HG03060 (cell line): ENCODE measurements at regions not wholly inside any gene's neighbourhood (a gene's known extent, or its start where the extent isn't known, plus 50 kb on each side); places are given as distances from the start of the nearest gene placed in this dataset.
"Not testable (repeated sequence)": the region's sequence is repeated elsewhere in the genome, so short reads cannot be mapped to it uniquely, and the experiment has no call there.

Experiments used
- ATAC-seq: cut with Tn5 transposase; IDR thresholded peaks from one replicate; pipeline ENCODE4 v1.9.1; 2021; ENCODE audit warnings: low read depth, moderate number of reproducible peaks; ENCODE audit not compliant: unreplicated experiment

DNA sequence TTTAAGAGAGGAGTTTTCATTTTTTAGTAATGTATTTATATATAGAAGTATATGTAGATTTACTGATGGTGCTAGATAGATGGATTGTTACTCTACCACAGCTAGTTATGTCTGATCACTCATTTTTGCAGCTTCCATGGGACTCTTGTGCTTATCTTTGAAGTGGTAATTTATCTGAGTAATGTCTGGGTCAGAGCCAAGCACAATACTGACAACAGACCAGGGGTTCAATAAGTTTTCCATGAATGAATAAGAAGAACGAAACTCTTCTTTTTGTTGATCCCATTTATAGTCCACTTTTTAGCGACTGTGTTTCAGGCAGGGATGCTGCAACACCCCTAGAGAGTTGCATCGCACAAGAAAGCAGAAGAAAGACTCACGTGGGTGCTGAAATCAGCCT, 935.2 kb downstream of the PLA2G4A start:
- no peak for ATAC-seq

DNA sequence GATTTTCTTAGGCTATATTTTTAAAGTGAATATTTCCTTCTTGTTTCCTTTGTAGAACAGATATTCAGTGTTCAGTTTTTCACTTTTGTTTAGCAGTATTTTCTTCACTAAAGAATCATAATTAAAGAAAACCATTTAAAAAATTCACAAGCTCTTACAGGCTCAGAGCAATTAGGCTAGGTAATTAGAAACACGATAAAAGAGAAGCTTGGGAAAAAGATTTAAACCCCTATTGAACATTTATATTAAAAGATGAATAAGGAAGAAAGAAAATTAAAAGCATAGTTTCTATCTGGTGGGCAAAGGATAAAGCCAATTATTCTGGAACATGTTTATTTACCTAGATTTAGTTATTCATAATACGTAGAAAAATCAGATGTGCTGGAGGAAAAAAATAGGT, 942.6 kb downstream of the PLA2G4A start:
- ATAC-seq, result no peak

DNA sequence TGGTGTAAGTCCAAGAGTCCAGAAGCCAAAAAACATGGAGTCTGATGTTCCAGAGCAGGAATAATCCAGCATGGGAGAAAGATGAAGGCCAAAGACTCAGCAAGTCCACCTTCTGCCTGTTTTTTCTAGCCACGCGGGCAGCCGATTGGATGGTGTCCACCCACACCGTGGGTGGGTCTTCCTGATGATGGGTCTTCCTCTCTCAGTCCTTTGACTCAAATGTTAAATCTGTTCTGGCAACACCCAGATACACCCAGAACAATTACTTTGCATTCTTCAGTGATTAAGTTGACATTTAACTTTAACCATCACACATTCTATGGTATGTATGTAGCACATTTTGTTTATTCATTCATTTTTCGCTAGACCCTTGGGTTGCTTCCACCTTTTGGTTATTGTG, 944.4 kb downstream of the PLA2G4A start:
- no peak for ATAC-seq

DNA sequence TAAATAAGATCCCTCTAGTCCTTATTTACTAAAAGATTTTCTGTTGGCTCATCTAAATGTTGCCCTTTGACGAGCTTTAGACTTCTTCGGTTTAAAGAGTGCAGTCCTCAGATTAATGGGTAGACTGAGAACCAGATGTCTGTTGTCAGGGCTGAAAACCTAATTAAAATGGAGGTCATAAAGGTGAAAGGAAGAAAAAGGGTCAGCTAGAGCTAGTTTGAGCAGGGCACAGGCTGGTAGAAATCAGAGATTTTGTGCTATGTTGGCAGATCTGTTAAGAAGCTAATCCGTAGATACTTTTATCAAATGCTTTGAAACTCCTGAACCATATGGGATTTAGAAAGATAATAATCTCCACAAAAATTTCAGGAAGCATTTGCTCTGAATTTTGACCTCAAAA, 959.0 kb downstream of the PLA2G4A start:
- ATAC-seq, result no peak

DNA sequence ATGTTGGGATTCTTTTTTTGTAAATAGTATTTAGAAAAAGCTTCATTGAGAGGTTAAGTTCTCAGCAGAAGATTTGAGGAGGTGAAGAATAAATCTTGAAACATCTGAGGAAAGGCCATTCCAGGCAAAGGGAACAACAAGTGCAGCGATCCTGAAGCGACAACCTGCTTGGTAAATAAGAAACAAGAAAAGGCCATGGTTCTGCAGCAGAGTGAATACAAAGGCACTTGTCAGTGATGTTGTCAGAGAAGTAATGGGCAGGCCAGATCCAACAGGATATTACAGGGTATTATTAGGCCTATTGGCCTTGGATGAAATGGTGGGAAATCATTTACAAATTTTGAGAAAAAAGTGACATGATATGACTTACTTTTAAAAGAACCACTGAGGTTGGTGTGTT, 960.0 kb downstream of the PLA2G4A start:
- no peak for ATAC-seq

DNA sequence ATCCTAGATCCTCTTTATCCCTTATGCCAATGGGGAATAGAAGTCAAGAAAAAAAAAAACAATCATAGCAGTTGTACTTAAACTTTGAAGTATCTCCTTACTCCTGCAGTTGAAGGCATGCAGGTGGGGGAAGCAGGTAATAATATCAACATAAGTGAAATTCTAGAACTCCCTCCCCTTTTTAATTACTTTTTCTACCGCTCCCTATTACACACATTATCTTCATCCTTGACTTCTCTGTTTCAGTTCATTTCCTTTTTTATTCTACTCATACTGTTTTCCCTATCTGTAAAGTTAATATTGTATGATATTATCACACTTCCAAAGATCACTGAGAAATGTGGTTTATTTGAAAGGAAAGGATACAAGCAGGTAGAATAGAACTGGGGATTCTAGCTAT, 962.0 kb downstream of the PLA2G4A start:
- no peak for ATAC-seq

DNA sequence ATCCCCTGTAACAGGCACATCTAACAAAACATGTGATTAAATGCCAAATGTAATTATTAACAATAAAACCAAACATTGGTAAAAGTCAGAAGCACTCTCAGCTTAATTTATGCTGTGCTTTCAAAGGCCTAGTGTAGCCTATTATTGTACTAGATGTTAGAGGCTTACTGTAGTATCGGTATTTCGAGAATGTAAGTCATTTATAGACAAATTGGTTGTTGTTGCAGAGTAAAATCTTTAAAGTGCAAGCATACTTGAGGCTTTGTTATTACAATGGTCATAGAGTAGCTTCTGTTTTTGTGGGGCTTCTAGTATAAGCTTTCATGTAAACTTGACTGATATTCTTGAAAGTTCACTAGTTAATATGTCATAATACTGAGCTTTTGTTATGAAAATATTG, 965.8 kb downstream of the PLA2G4A start:
- no peak for ATAC-seq

DNA sequence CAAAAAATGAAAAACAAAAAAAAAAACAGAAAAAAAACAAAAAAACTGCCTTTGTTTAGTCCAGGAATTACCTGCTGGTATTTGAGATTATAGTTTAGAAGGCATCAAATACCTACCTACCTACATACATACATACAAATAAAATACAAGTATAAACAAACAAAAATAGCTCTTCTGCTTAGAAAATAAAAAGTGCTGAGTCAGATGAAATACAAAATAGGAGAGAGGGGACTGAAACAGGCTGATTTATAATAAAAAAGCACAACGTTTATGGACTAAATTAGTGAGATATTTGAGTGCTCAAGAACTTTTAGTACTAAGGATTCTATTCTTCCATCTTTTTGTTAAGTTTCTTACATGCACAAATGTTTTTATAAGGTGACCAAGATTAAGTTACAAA, 980.8 kb downstream of the PLA2G4A start:
- no peak for ATAC-seq

DNA sequence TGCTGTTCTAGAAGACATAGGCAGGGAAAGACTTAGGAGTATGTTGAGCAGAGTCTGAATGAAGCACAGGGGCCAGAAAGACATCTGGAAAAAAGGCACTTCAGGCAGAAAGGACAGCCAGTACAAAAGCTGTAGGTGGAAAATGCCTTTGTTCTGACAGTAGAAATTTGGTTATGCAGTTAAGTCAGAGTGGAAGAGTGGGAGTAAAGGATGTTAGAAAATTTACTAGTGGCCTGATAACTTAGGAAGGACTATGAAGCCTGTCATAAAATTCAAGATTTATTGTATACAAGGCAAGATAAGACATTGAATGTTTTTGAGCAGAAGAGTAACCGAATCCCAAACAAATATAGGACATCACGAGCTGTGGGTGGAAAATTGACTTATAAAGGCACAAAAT, 987.9 kb downstream of the PLA2G4A start:
- no peak for ATAC-seq

DNA sequence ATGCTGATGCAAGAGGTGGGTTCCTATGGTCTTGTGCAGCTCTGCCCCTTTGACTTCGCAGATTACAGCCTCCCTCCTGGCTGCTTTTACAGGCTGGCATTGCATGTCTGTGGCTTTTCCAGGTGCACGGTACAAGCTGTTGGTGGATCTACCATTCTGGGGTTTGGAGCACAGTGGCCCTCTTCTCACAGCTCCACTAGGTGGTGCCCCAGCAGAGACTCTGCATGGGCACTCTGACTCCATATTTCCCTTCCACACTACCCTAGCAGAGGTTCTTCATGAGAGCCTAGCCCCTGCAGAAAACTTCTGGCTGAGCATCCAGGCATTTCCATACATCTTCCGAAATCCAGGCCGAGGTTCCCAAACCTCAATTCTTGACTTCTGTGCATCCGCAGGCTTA, 989.0 kb downstream of the PLA2G4A start:
- ATAC-seq, result no peak

DNA sequence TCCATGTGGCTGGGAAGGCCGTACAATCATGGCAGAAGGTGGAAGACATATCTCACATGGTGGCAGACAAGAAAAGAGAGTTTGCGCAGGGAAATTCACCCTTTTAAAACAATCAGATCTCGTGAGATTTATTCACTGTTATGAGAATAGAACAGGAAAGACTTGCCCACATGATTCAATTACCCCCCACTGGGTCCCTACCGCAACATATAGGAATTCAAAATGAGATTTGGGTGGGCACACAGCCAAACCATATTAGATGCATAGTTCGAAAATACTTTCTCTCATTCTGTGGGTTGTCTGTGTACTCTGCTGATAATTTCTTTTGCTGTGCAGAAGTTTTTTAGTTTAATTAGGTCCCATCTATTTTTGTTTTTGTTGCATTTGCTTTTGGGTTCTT, 990.3 kb downstream of the PLA2G4A start:
- no peak for ATAC-seq

DNA sequence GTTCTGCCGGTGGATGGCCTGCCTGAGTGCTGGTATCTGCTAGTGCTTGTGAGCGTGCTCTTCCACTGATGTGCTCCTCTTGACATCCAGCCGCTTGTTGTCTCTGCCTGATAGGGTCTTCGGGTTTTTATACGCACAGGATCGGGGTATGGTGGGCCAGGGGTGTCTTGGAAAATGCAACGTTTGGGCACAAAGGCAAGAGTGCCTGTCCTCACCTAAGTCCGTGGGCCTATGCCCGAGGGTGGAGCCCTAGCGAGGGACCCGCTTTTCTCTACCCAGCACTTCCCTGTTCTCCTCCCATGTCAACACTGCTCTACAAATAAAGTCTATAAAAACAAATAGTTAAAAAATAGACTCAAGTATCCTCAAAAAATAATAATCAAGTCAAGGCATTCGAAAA, 1007.8 kb downstream of the PLA2G4A start:
- ATAC-seq, result no peak

DNA sequence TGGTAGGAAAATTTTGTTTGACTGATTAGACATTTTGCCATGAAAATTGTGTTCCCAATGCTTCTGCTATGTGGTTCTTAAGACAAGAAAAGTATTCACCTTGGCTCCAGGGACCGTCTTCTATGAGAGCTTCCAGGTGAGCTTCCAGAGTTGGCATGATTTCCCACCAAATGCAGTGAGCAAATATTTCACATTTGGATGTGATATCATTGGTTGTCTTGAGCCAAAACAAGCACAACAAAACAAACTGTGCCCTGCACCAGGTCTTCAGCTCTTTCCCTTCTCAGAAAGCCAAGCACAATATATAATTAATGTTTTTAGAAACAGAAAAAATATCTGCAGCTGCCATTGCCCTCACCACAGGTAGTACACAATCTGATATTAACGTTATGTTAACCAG, 1009.0 kb downstream of the PLA2G4A start:
- no peak for ATAC-seq

DNA sequence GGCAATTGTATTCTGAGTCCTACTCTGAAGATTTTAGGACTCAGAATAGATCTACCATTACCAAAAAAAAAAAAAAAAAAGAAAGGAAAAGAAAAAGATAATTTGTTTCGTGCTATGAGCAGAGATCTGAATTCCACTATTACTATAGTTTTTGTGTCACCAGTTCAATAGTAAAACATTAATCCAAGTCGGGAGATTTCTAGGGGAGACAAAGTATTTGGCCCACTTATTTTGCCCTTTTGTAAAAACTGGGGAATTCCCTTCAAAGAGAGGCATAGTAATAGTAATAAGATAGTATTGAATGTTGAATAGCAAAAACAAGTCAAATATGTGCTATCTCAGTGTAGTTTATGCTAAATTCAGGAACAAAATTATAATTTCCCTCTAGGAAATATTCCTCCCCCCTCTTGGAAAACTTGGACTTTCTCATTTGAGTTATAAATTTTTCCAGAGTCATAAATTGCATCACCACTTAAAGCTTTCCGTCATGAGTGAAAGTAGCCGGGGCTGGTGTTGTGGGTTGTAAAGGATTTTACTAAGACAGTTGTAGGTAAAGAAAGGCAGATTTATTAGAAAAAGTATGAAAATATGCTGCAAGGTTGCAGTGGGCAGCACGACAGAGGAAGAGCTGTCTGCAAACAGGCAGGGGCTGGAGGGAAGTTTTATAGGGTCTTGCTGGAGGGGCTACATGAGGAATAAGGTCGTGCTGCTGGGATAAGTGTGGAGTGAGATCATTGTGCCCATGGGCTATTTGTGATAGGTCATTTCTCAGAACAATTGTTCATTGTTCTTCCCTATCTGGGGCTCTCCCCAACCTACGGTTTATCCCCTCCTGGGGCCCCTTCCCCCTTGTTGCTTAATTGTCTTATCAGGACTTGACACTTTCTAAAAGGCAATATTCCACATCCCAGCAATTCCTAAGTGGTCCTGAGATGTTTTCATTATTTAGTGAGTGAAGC, 1009.9 kb downstream of the PLA2G4A start:
- ATAC-seq, result no peak

DNA sequence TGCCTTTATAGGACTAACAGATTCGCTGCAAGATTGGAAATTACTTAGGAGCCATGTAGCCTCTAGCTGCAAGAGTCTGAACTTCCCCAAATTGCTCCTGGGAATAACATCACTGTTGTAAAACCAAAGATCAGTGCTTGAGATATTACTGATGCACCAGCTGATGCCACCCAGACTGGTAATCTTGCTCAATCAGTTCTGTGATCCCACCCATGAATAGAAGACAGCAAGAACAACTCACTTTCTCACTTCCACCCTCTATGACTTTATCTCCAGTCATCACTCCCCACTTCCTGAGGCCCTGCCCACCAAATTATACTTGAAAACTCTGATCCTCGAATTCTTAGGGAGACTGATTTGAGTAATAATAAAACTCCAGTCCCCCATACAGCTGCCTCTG, 1011.1 kb downstream of the PLA2G4A start:
- no peak for ATAC-seq

DNA sequence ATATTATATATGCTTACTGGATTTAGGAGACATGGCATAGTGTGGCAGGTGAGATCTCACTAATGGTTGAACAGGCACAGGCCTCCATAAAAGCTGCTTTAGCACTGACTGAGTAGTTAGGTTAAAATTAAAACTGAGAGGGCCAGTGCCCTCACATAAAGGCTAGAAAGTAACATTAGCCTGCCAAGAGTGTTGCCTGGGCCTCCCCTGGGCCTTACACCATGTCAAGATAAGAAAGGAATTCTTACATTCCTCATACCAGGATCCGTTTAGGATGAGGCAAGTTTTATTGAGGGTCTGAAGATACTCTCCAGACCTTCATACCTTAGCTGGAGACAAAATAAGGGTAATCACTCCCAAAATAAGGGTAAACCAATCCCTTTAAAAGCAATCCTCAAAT, 1011.8 kb downstream of the PLA2G4A start:
- ATAC-seq, result no peak

DNA sequence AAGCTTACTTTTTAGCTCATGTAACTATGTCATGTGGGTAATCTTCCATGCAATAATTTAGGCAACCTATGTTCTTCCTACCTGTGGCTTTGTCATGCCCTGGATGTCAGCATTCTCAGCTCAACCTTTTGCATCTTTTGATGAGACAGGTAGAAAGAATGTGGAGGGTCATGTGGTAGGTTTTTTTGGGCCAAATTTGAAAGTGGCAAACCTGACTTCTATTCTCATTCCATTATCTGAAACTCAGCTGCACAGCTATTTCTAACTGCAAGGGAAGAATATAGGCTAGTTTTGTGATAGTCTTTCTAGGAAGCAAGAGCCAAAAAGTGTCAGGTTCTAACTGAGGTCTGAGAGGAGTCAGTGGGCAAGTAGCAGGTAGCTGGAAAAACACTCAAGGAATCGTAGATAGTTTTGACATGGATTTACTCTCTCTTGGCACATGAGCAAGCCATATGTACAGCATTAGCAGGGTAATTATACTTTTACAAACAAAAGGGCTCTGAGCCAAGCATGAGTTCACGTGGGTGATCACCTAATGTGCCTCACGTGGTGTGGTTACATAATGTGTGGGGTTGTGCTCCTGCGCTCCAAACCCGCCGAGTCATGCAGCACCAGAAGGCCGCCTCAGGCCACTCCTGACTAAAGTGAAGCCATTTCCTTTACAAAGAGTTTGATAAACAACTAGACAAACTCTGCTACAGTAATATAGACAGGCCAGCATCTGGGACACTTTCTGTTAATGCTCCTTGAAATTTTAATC, 1013.8 kb downstream of the PLA2G4A start:
- ATAC-seq, result no peak

DNA sequence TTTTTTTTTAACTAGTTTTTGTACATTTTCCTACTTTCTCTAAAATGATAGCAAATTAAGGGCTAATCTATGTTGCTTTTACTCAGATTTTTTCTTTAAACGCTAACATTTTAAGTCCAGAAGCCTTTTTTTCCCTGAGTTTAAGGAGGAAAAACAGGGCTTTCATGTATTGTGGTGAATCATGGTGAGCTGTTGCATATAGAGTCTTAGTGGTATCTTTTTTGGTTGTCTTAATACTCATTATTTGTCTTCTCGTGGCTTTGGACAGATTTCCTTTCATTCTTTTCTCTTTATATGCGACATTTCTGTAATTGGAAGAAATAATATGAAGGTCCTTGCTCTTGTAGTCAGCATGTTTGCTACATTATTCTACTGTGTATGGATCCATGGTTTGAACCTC, 1015.6 kb downstream of the PLA2G4A start:
- no peak for ATAC-seq

DNA sequence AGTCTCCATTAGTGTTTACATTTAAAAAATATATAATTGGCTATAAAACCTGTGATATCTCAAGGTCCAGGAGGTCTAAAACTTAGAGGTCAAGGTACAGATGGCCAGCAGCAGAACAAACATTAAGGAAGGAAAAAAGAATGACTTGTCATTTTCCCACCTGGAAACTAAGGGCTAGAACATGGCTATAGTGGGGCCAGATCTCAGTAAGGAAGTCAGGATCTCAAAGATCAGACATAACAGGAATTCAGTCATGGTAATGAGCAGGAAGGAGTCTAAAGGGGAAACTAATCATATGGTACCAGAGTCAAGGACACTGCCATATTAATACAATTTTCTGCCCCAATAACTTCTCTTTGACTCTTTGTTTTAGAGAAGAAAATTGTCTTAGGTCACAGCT, 1018.8 kb downstream of the PLA2G4A start:
- ATAC-seq, result no peak

DNA sequence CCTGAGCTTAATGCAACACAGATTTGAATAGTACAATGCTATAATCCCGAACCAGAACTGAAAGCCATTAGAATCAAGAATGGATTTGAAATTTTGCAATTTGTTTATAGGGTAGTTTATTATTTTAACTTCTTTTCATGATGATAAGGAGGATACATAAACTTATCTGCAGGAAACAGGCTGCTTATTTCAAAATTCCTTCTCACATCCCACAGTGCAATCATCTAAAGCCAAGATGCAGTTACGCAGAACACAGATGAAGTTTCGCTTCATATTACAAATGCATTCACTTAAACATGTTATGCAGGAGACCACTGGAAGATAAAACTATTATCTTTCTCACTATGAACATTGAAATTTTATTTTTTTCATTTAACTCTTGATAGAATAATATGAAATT, 1019.6 kb downstream of the PLA2G4A start:
- ATAC-seq, result no peak

DNA sequence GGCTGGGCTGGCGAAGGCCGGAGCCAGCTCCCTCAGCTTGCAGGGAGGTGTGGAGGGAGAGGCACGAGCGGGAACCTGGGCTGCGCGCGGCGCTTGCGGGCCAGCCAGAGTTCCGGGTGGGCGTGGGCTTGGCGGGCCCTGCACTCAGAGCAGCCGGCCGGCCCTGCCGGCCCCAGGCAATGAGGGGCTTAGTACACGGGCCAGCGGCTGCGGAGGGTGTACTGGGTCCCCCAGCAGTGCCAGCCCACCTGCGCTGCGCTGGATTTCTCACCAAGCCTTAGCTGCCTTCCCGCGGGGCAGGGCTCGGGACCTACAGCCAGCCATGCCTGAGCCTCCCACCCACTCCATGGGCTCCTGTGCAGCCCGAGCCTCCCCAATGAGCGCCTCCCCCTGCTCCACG, 1021.4 kb downstream of the PLA2G4A start:
- not testable (repeated sequence) for ATAC-seq

DNA sequence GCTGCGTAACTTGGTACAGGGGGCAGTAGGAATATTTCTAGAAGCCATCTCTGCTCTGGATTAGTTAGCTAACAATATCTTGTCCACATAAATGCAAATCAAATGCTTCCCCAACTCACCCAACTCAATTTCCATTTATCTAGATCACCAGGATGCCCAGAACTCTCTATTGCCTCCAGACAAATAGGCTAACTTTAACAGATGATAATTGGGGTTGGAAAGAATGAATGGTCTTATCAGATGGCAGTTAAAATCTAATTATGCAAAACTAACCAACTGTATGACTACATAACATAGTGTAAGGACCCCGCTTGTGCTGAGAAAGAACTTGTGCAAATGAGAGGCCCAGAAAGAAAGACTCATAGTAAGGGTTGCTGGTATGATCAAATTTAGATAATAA, 1024.8 kb downstream of the PLA2G4A start:
- ATAC-seq, result no peak
